GM19239 (cell line): ENCODE measurements at regions not wholly inside any gene's neighbourhood (a gene's known extent, or its start where the extent isn't known, plus 50 kb on each side); places are given as distances from the start of the nearest gene placed in this dataset.

ENCODE experiments used
- DNase-seq: peaks from one replicate; pipeline ENCODE4 v3.0.0; 2011; ENCODE audit warnings: low spot score; ENCODE audit not compliant: insufficient read length
- FAIRE-seq: peaks from 2 replicates; lab custom pipeline; 2011; peaks lifted over from hg19 to GRCh38; lab: Jason Lieb, UNC

- DNase-seq (no peak), FAIRE-seq (no peak)
Observed at GRCh38 chr10:128411643-128412042, 285.4 kb upstream of the MKI67 start.

GRCh38 chr10:128414568-128414967 lies 288.3 kb upstream of the MKI67 start:
- FAIRE-seq: no peak
- no peak for DNase-seq

- FAIRE-seq: no peak
- DNase-seq: no peak
Observed at GRCh38 chr10:128416231-128416630, 290.0 kb upstream of the MKI67 start.

GRCh38 chr10:128417826-128418225 lies 291.6 kb upstream of the MKI67 start:
- FAIRE-seq (no peak), DNase-seq (no peak)

GRCh38 chr10:128418819-128419218 lies 292.6 kb upstream of the MKI67 start:
- no peak for DNase-seq
- FAIRE-seq: no peak

- FAIRE-seq: no peak
- no peak for DNase-seq
Observed at GRCh38 chr10:128419466-128420019, 293.3 kb upstream of the MKI67 start.

DNA sequence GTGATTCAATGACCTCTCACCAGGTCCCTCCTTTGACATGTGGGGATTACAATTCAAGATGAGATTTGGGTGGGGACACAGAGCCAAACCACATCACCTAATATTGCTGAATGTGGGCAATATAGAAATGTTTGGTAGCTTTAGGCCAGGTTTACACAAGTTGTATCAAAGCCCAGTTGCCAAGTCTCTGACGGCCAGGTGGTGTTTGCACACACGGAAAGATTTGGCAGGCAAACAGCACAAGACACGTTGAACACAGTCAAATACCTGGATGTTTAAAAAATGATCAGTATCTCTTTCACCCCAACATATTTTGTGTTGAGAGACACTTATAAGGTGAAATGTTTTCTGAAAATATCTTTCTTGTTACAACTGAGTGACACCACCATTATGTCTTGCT lies 294.4 kb upstream of the MKI67 start:
- FAIRE-seq: no peak

DNA sequence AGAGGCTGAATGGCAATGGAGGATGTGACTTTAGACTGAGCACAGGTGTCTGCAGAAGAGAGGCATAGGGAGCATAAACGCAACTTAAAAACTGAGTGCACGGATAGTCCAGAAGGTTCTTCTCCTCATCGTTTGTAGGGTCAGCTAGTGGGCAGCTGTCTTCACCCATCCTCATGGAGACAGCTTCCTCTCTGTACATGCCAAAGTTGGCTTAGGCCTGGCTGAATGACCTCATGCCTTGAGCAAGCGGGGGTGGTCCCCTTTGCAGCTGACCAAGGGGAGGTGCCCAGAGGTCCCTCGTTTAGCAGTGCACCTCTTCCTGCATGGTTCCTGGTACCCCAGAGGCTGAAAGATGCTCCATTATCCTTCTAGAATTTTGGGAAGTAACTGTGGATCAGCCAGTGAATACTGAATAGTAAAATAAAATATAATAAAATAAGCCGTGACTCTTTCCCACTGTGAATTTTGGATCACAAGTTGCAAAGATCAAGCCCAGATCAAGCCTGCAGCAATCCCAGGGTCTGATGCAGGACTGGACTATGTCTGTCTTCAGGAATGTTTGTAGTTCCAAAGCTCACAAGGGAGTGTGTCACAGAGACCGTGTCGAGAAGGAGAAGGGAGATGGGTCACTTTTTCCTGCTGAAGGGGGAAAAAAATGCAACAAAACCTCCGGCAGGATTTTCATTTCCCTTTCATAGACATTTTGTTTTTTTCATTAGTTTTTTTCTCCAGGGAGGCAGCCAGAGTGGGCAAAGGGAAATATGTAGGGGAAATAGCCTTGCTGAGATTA lies 295.3 kb upstream of the MKI67 start:
- DNase-seq: no peak
- FAIRE-seq: no peak

More for the DNA sequence above, 294.4 kb upstream of the MKI67 start:
- DNase-seq: no peak

DNA sequence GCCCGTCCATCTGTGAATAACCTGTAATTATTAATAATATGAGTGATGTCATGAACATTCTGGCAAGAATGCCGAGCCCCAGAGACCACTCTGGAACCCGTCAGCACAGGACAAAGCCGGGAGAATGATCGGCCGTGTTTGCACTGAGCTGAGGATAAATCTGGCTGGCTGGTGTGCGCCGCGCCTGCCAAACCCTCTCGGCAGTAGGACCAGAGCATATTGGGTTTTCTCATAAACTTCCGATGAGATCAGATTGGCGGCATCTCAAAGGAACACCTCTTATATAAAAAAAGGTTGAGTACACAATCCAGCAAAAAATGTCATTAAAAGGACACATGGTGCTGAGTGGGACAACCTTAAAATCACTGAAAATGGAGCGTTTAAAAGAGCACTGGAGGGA lies 296.0 kb upstream of the MKI67 start:
- FAIRE-seq (no peak), DNase-seq (no peak)

- DNase-seq (no peak), FAIRE-seq (no peak)
Observed at GRCh38 chr10:128422999-128423398, 296.8 kb upstream of the MKI67 start.

DNA sequence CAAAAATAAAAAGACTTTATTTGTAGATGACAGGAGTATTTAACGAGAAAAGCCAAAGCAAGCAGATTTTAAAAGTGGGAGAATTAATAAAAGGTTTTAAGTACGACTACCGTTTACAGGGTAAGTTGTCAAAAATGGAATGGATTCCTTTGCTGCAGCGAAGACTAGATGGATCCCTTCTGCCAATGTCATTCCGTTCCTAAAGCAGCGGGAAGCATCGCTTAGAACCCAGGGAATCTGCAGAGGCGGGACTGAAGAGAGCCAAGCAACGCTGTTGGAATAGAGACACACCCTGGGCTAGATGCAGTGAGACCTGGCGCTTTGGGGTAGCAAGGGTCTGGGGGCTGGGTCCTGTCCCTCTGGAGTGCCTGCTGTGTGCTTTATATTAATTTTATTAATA lies 303.1 kb upstream of the MKI67 start:
- DNase-seq: no peak
- no peak for FAIRE-seq

DNA sequence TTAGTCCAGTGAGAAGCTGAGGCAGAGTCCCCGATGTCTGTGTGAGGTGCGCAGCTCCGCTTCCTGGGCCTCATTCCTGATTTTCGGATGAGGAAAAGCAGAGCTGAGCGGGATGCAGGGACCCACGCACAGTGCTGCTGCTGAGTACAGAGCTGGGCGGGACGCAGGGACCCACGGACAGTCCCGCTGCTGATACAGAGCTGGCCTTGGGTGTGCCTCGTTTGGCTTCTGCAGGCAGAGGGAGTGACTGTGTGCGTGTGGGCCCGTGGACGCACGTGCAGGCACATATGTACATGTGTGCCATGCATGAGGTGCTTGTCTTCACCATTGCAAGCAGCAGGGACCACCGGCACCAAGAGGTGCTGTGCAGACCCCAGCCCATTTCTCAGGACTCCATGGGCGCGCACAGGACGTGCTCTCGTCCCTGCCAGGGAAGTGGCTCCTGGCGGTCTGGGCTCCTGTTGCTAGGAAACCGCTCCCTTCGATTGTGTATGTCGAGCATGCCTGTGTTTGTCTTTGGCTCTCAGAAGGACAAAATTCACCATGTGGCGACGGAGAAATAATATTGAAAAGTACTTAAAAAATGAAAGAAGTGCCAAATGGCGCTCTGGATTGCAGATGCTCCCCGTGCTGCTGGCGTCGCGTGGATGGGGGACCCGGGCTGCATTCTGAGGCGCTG lies 303.8 kb upstream of the MKI67 start:
- FAIRE-seq (no peak), DNase-seq (no peak)

GRCh38 chr10:128431083-128431482 lies 304.9 kb upstream of the MKI67 start:
- DNase-seq (no peak), FAIRE-seq (no peak)

DNA sequence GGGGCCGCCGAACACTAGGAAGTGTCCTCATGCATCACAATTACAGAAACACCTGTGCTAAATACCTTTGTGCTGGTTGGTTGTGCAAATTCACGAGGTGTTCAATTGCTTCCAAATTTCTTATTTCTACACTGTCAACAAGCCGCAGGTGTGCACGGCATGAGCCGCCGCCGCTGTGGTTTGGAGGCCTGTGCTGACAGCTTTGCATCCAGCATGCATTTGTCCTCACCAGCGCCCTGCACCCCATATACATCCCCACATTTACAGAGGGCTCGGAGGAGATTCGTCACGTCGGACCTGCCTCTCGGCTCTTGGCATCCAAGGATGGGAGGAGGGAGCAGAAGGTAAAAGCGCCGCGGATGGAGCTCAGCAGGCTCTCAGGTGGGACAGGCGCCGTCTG lies 305.3 kb upstream of the MKI67 start:
- FAIRE-seq: no peak
- DNase-seq: no peak

GRCh38 chr10:128432011-128432410 lies 305.8 kb upstream of the MKI67 start:
- FAIRE-seq (no peak), DNase-seq (no peak)

DNA sequence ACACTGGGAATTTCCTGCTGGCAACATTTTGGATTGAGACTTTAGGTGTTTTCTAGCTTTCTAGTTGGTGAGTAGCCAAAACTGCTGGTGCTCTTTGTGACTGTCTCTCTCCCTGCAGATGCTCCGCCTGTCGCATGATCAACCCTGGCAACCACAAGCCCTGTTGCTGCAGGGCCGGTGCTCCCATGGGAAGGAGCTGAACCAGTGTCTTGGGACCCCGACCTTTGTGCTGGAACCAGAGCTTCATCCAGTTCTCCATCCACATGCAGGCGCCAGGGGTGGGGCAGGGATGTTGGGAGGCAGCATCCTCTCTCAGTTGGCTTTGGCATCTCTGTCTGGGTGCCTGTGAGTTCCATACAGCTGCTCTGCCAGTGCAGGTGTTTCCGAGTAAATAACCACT lies 306.2 kb upstream of the MKI67 start:
- no peak for DNase-seq
- no peak for FAIRE-seq

GRCh38 chr10:128435811-128436210 lies 309.6 kb upstream of the MKI67 start:
- DNase-seq (no peak), FAIRE-seq (no peak)

GRCh38 chr10:128437786-128438345 lies 311.6 kb upstream of the MKI67 start:
- no peak for DNase-seq
- FAIRE-seq: no peak

DNA sequence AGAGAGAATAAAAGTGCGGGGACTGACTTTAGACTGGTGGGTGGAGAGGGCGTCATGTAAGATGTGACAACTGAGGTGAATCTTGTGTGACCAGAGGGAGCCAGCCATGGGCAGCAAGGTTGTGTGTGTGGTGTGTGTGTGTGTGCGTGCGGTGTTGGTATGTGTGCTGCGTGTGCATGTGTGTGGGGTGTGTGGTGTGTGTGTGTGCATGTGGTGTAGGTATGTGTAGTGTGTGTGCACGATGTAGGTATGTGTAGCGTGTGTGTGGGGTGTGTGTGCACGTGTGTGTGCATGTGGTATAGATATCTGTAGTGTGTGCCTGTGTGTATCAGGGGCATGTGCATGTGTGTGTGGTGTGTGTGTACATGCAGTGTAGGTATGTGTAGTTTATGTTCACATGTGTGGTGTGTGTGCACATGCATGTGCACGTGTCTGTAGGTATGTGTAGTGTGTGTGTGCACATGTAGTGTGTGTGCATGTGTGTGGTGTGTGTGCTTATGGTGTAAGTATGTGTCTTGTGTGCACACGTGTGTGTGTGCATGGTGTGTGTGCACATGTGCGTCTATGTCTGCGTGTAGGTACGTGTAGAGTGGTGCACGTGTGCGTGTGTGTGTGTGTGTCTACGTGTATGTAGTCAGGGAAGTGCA lies 312.3 kb upstream of the MKI67 start:
- no peak for FAIRE-seq
- DNase-seq: no peak

DNA sequence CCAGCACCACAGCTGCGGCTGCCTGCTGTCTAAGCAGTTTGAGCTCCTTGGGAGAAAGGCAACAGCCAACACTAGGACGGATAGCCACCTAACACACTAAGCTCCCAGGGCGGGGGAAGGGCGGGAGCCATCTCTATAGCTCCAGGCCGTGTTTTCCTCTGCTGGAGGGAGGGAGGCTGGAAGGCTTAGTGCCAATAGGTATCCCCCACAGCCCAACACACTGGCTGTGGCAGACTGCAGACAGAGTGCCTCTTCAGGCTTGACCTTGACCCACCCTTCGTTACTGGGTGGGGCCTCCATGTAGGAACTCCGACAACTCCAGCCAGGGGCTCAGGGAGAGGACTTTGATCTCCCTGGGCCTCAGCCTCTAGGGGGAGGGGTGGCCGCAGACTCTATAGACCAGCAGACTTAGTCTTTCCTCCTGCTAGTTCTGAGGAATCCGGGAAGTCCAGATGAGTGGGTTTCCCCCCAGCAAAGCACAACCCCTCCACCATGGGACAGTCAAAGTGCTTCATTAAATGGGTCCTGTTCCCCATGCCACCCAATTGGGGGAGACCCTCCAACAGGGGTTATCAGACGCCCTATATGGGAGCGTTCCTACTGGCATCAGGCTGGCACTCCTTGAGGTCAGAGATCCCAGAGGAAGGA lies 314.4 kb upstream of the MKI67 start:
- no peak for DNase-seq
- no peak for FAIRE-seq
